SK-N-MC (cell line): ENCODE measurements at regions not wholly inside any gene's neighbourhood (a gene's known extent, or its start where the extent isn't known, plus 50 kb on each side); places are given as distances from the start of the nearest gene placed in this dataset.

ENCODE experiments used
- EZH2 ChIP-seq: fragments of 200-600 bp; sonication (generic); IDR thresholded peaks from one replicate; pipeline ENCODE4 v1.6.1; 2017; ENCODE audit warnings: antibody characterized with exemption
- POLR2AphosphoS5 ChIP-seq: IDR thresholded peaks from 2 replicates; pipeline ENCODE4 v1.6.1; 2012; ENCODE audit warnings: mild to moderate bottlenecking, low read depth, low read length, borderline replicate concordance

DNA sequence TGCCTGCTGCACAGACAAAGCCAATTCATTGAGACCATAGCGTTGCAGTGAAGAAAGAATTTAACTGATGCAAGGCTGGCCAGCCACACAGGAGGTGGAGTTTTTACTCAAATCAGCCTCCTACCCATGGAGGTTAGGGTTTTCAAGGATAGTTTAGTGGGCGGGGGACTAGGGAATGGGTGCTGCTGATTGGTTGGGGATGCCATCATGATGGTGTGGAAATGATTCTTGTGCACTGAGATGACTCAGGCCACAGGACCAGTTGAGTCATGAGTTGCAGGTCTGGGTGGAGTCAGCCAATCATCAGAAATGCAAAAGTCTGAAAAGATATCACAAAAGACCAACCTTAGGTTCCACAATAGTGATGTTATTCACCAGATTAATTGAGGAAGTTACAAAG is 359.6 kb downstream of the FOXO1 start:
- TF ChIP-seq POLR2AphosphoS5 (no peak), EZH2 (no peak)
